ENCODE measurements at regions not wholly inside any gene's neighbourhood (a gene's known extent, or its start where the extent isn't known, plus 50 kb on each side); places are given as distances from the start of the nearest gene placed in this dataset.

- Histone ChIP-seq H3K36me3 (no peaks in the 10 kb centered on the region), H3K9me3 (no peaks in the 10 kb centered on the region), H3K27ac (no peak overlapping the region), H3K4me3 (no peak overlapping the region), H3K27me3 (no peaks in the 10 kb centered on the region), H3K4me1 (no peaks in the 10 kb centered on the region)
- TF ChIP-seq EP300 (IDR thresholded peaks at IDR 0.05), result no peak
- no peak for TF ChIP-seq POLR2AphosphoS5 (IDR thresholded peaks at IDR 0.05)
- TF ChIP-seq, protein P1, sequence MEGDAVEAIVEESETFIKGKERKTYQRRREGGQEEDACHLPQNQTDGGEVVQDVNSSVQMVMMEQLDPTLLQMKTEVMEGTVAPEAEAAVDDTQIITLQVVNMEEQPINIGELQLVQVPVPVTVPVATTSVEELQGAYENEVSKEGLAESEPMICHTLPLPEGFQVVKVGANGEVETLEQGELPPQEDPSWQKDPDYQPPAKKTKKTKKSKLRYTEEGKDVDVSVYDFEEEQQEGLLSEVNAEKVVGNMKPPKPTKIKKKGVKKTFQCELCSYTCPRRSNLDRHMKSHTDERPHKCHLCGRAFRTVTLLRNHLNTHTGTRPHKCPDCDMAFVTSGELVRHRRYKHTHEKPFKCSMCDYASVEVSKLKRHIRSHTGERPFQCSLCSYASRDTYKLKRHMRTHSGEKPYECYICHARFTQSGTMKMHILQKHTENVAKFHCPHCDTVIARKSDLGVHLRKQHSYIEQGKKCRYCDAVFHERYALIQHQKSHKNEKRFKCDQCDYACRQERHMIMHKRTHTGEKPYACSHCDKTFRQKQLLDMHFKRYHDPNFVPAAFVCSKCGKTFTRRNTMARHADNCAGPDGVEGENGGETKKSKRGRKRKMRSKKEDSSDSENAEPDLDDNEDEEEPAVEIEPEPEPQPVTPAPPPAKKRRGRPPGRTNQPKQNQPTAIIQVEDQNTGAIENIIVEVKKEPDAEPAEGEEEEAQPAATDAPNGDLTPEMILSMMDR (IDR thresholded peaks at IDR 0.05), result no peak
- no peak for TF ChIP-seq POLR2A (IDR thresholded peaks at IDR 0.05)
- no peak for ATAC-seq
- WGBS, 2 donors (ENCODE audit: low coverage in 1 of 2), result 63 to 64% methylated on average over 3 to 4 of the region's 4 CpGs
These were observed 144.7 kb downstream of the DCK start for GRCh38 chr4:71138007-71138615.

DNA sequence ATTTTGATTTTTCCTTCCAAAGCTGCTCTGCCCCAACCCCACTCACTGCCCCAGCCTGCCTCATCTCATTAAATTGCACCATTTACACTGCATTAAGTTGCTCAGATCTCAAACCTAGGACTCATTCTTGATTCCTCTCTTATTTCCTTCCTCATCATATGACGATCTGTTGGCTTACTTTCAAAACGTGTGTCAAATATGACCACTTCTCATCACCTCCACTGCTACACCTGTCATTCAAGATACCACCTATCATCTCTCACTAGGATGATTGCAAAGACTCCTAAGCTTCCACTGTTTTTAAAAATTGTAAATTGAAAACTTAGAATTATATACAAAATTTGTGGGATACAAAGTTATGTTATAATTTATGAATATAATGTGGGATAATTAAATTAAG is 147.1 kb downstream of the DCK start:
- no peaks in the 10 kb centered on the region for H3K36me3 ChIP-seq
- no peak overlapping the region for H3K4me3 ChIP-seq
- ATAC-seq, result no peak
- H3K4me1 ChIP-seq, result no peaks in the 10 kb centered on the region
- no peaks in the 10 kb centered on the region for H3K9me3 ChIP-seq
- 53 to 66% methylated on average over 2 of the region's 2 CpGs for WGBS, 2 donors (ENCODE audit: low coverage in 1 of 2)
- TF ChIP-seq POLR2AphosphoS5 (IDR thresholded peaks at IDR 0.05), result no peak
- TF ChIP-seq, protein P1 (IDR thresholded peaks at IDR 0.05), result no peak
- no peak for TF ChIP-seq POLR2A (IDR thresholded peaks at IDR 0.05)
- no peak for TF ChIP-seq EP300 (IDR thresholded peaks at IDR 0.05)
- no peak overlapping the region for H3K27ac ChIP-seq
- H3K27me3 ChIP-seq, result no peaks in the 10 kb centered on the region

GRCh38 chr4:71141125-71141524 is 147.7 kb downstream of the DCK start:
- Histone ChIP-seq H3K9me3 (no peaks in the 10 kb centered on the region), H3K27me3 (no peaks in the 10 kb centered on the region), H3K36me3 (no peaks in the 10 kb centered on the region), H3K27ac (no peak overlapping the region), H3K4me1 (no peaks in the 10 kb centered on the region), H3K4me3 (no peak overlapping the region)
- TF ChIP-seq, protein P1 (IDR thresholded peaks at IDR 0.05), result no peak
- no peak for TF ChIP-seq EP300 (IDR thresholded peaks at IDR 0.05)
- TF ChIP-seq POLR2A (IDR thresholded peaks at IDR 0.05), result no peak
- TF ChIP-seq POLR2AphosphoS5 (IDR thresholded peaks at IDR 0.05), result no peak
- no peak for ATAC-seq
- WGBS, 2 donors (ENCODE audit: low coverage in 1 of 2), result 55 to 69% methylated on average over 1 of the region's 1 CpG

DNA sequence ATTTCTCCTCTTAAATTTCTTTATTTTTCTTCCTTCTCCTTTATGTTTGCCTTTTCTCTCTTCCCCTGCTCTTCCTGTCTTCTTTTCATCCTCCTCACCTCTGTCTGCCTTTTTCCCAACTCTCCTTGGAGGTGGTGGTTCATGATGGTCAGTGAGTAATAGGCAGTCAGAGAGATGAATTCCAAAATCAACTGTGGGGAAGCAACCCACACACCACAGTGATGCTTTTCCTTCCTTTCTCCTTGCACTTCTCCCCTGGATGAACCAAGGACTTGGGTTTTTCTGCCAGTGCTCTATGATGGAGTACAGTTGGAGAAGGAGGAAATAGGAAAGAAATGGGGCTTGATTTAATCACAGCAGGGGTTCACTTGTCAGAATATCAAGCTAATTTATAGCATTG is 153.8 kb downstream of the DCK start:
- Histone ChIP-seq H3K4me3 (no peak overlapping the region), H3K9me3 (peaks cover 0 to 7% (median 0%) of the 10 kb centered on the region in 3 donors), H3K27me3 (no peaks in the 10 kb centered on the region), H3K36me3 (no peaks in the 10 kb centered on the region), H3K4me1 (no peaks in the 10 kb centered on the region), H3K27ac (no peak overlapping the region)
- ATAC-seq, result no peak
- TF ChIP-seq POLR2AphosphoS5 (IDR thresholded peaks at IDR 0.05) (no peak), POLR2A (IDR thresholded peaks at IDR 0.05) (no peak), EP300 (IDR thresholded peaks at IDR 0.05) (no peak)
- TF ChIP-seq, protein P1 (IDR thresholded peaks at IDR 0.05), result no peak

DNA sequence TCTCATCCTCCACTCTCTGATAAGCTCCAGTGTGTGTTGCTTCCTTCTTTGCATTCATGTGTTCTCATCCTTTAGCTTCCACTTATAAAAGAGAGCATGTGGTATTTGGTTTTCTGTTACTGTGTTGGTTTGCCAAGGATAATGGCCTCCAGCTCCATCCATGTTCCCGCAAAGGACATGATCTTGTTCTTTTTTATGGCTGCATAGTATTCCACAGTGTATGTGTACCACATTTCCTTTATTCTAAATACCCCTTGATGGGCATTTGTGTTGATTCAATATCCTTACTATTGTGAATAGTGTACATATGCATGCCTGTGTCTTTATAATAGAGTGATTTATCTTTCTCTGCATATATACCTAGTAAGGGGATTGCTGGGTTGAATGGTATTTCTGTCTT is 155.1 kb downstream of the DCK start:
- ATAC-seq, result no peak
- Histone ChIP-seq H3K4me3 (no peak overlapping the region), H3K4me1 (no peaks in the 10 kb centered on the region), H3K27ac (no peak overlapping the region), H3K36me3 (no peaks in the 10 kb centered on the region), H3K27me3 (no peaks in the 10 kb centered on the region), H3K9me3 (peaks cover 0 to 7% (median 0%) of the 10 kb centered on the region in 3 donors)
- WGBS, 2 donors (ENCODE audit: low coverage in 1 of 2), result 93 to 100% methylated on average over 1 of the region's 1 CpG
- TF ChIP-seq, protein P1 (IDR thresholded peaks at IDR 0.05), result no peak
- no peak for TF ChIP-seq POLR2A (IDR thresholded peaks at IDR 0.05)
- TF ChIP-seq EP300 (IDR thresholded peaks at IDR 0.05), result no peak
- no peak for TF ChIP-seq POLR2AphosphoS5 (IDR thresholded peaks at IDR 0.05)

Measured in gastroesophageal sphincter (tissue), 4 donors.